GM21737 (cell line): ENCODE measurements at regions not wholly inside any gene's neighbourhood (a gene's known extent, or its start where the extent isn't known, plus 50 kb on each side); places are given as distances from the start of the nearest gene placed in this dataset.
"Not testable (repeated sequence)": the region's sequence is repeated elsewhere in the genome, so short reads cannot be mapped to it uniquely, and the experiment has no call there.

Source experiments
- ATAC-seq: cut with Tn5 transposase; IDR thresholded peaks from one replicate; pipeline ENCODE4 v1.9.1; 2021; ENCODE audit warnings: mild to moderate bottlenecking, moderate library complexity; ENCODE audit not compliant: unreplicated experiment

DNA sequence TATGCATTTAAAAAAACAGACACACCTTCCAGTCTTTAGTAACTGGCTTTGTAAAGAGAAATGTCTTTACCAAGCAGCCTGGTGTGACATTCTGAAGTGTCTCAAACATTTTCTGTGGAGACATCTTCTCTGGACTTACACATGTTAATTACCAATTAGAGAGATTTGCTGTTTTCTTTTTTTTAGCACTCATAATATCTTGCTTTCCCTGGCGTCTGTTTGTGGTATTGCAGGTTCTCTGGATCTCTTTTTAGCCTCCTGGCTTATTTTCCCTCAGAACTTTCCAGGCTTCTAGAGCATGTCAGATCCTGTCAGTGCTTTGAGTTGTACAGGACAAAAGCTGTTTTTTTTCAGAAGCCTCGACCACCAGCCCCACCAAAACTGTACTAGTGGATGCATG lies 92.5 kb downstream of the MSX2 start:
- ATAC-seq: no peak

DNA sequence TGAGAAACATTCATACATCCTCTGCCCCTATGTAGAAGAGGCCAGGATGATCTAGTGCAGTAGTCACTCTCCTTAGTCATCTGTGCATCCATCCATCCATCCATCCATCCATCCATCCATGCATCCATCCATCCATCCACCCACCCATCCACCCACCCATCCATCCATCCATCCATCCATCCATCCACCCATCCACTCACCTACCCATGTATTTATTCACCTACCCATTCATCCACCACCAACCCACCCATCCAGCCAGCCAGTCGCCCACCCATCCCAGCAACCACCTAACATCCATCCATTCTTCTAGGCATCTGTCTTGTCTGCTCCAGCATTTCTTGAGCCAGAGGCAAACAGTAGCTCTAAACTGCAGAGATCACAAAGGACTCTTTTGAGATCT lies 87.1 kb downstream of the MSX2 start:
- no peak for ATAC-seq

GRCh38 chr5:174810796-174811195 lies 86.4 kb downstream of the MSX2 start:
- ATAC-seq: no peak

DNA sequence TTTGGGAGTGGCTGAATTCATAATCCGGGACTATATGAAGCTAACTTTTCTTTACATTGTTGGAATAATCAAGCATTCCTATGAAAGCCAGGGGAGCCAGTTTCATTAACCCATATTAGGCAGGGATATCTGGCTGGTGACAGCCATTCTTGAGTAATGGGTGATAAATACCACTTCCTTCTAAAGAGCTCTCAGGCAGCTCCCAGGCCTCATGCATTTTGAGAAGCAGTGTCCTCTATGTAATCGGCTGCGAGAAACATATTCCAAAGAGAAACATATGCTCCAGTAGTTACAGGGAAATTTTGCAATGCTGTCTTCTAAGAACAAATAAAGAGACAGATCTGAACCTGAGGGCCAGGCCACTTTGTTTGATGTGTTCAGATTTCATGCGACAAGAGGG lies 83.1 kb downstream of the MSX2 start:
- ATAC-seq: no peak

- ATAC-seq: no peak
Observed at GRCh38 chr5:174806729-174807128, 82.3 kb downstream of the MSX2 start.

DNA sequence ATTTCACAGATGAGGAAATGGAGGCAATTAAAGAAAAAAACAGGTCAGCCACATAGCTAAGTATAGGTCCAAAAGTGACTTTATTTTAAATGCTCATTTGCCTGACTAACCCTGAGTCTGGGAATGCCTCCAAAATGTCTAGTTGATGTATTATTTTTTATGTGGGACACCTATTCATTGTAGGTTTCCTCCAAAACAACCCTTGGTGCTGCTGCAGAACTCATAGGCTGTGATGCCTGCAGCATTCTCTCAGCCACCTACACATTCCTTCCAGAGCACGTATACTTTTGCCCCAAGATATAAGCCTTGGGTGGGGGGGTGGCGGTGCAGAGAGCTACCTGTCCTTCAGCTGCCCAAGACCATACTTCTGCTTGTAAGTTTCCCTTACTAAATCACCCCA lies 77.4 kb downstream of the MSX2 start:
- ATAC-seq: no peak

DNA sequence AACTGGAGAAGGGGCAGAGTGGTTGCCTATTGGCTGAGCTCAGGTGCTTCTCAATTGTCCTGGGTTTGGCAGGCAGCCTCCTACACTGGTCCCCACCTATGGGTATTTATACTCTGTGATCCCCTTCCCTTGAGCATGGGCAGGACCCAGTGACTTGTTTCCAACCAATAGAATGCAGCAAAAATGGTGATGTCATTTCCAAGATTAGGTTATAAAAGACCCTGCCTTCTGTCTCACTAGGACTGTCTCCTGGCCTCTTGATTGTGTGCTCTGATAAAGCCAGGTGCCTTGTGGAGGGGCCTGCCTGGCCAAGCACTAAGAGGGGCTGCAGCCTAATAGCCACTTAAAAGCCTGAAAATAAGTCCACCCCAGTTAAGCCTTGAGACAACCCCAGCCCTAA lies 76.1 kb downstream of the MSX2 start:
- ATAC-seq: no peak

- no peak for ATAC-seq
Observed at GRCh38 chr5:174799121-174799520, 74.7 kb downstream of the MSX2 start.

DNA sequence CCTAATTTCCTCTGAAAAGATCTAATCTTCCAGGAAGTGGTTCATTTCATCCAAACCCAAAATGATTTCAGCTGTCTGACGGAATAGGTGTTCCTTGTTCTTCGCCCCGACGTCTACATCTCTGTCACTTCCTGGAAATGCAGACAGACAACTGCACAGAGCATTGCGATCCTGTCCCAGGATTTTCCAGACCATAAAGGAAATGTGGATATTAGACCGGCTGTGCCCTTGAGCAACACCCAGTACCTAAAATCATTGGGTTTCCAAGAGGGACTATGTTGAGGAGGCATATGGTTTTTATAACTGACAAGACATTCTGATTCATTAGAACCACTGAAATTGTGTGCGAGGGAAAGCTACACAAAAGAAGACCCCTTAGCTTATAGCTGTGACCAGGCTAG lies 74.2 kb downstream of the MSX2 start:
- no peak for ATAC-seq

DNA sequence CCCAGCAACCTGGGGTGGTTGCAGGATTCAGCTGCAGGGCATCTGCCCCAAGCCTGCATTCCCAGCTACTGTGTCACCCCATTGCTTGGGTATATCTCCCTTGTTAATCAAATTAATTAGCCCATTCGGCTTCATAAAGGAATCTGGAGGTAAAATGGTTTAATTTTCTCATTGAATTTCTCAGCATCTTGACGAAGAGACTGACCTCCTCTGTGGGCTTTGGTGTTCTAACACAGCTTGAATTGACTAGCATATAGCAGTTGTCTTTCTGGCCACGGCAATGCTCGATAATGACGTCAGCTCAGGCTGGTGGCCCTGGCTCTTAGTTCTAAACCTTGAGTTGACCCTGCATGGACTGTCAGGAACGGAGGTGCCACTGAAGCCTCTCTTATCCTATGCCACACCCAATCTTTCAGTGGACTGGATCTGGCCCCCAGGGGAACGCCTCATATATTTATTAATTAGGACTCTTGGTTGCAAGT lies 72.4 kb downstream of the MSX2 start:
- ATAC-seq: no peak

GRCh38 chr5:174794931-174795672 lies 70.7 kb downstream of the MSX2 start:
- ATAC-seq: no peak

GRCh38 chr5:174793684-174794328 lies 69.4 kb downstream of the MSX2 start:
- ATAC-seq: no peak

DNA sequence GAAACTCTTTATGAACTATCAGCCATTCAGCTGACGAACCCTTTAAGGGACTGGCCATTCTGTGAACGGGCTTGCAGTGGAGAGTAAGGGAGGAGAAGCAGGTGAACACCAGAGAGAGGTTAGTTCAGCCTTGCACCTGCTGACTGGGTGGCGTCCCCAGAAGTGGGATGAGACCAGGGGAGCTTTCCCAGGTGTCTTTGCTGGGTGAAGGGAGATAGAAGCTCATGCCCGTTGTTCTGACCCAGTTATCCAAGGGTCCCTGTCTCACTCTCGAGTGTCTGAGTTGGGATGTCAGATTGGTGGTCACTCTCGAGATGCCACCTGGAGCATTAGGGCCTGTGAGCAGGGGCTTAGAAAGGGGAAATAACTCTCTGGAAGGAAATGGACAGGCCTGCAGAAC lies 68.7 kb downstream of the MSX2 start:
- no peak for ATAC-seq

- ATAC-seq: not testable (repeated sequence)
Observed at GRCh38 chr5:174792265-174792664, 67.9 kb downstream of the MSX2 start.

DNA sequence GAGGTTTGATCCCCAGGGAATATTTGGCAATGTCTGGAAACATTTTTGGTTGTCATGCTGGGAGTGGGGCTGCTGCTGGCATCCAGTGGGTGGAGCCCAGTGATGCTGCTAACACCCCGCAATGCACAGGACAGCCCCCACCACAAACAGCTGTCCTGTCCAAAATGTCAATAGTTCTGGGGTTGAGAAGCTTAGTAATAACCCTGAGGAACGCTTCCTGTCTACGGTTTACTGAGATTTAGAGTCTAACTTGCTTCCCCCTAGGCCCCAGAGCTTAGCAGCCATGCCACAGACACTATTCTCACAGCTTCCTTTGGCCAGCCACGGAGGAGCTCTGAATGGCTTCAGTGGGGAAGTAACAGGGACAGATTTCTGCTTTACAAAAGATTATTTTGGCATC lies 66.5 kb downstream of the MSX2 start:
- ATAC-seq: no peak

DNA sequence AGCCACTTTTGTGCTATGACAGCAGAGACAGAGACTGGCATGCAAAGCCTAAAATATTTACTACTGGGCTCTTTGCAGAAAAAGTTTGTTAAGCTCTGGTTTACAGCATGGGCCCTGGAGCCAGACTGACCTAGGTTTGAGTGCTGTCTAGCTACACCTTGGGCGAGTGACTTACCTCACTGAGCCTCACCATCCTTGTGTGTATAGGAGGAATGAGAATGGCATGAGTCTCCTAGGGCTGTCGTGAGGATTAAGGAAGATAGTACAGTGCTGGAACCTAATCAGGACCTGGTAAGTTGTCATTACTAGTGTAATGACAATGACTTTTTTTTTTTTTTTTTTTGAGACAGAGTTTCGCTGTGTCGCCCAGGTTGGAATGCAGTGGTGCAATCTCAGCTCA lies 65.2 kb downstream of the MSX2 start:
- ATAC-seq: no peak

DNA sequence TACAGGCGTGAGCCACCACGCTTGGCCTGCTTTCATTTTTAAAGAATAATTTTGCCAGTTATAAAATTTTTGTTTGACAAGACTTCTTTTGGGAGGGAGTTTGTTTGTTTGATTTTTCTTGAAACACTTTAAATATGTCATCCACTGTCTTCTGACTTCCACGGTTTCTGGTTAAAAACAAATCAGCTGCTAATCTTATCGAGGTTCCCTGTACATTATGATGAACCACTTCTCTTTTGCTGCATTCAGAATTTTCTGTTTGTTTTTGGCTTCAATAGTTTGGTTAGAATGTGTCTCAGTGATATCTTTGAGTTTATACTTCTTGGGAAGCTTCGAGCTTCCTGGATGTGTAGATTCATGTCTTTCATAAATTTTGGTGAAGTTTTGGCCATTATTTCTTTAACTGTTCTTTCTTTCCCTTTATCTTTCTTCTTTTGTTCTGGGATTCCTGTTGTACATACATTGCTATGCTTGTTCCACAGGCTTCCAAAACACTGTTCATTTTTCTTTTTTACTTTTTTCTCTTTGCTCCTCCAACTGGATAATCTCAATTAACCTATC lies 60.8 kb downstream of the MSX2 start:
- ATAC-seq: no peak
